Stomach (tissue), 4 donors: ENCODE measurements at regions not wholly inside any gene's neighbourhood (a gene's known extent, or its start where the extent isn't known, plus 50 kb on each side); places are given as distances from the start of the nearest gene placed in this dataset.

Experiments used
- CTCF ChIP-seq, 7 experiments: fragments of 450-650 bp in 4 of 7; fragments of 200-600 bp in 3 of 7; sonication (generic) in 3 of 7; IDR thresholded peaks; one replicate each; pipeline ENCODE4 v1.5.1; 2016 to 2019; ENCODE audit warnings: antibody characterized with exemption in 7 of 7, control low read depth in 2 of 7, mild to moderate bottlenecking in 1 of 7
- EP300 ChIP-seq: sonication (generic); formaldehyde crosslinking; IDR thresholded peaks from one replicate; pipeline ENCODE4 v1.6.1; 2017; ENCODE audit warnings: antibody characterized with exemption
- POLR2A ChIP-seq, 4 donors: fragments of 450-650 bp; IDR thresholded peaks; one replicate each; pipeline ENCODE4 v1.6.1; 2016; ENCODE audit warnings: antibody characterized with exemption in 4 of 4, control low read depth in 2 of 4, mild to moderate bottlenecking in 1 of 4, moderate library complexity in 1 of 4
- POLR2AphosphoS5 ChIP-seq, 3 donors: sonication (generic); formaldehyde crosslinking; IDR thresholded peaks; one replicate each; pipeline ENCODE4 v1.6.1; 2016; ENCODE audit warnings: antibody characterized with exemption in 3 of 3

DNA sequence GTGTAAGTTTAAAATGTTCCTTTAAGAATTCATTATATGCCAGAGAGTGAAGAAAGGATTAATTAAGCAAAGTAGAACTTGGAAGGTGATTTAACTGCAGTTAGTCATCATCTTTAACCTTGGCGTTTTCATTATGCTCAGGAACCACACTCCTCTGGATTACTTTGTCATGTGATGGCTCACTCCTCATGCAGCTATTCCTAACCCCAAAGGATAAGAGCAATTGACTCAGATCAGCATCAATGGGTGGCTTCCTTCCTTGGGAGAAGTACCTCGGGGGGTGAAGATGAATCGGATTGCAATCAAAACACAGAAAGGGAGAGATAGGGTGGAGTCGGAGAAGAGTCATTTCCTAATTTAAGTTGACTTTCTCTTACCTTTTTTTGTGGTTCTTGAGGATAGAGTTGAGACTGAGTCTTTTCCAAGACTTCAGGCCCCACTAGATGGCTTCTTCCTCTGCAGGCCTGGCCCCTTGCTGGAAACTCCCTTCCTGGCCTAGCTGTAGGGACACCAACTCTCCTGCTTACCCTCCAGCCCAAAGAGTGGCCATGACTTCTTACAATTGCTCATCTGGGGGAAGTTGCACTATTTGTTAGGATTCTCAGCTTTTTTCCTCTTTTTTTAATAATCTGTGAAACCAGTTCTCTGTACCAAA lies 238.6 kb upstream of the DDHD1 start:
- TF ChIP-seq POLR2AphosphoS5 (IDR thresholded peaks at IDR 0.05) (no peak), CTCF (IDR thresholded peaks at IDR 0.05) (no peak), EP300 (no peak), POLR2A (IDR thresholded peaks at IDR 0.05) (no peak)
